ENCODE measurements at regions not wholly inside any gene's neighbourhood (a gene's known extent, or its start where the extent isn't known, plus 50 kb on each side); places are given as distances from the start of the nearest gene placed in this dataset.
"Not testable (repeated sequence)": the region's sequence is repeated elsewhere in the genome, so short reads cannot be mapped to it uniquely, and the experiment has no call there.

GRCh38 chr5:52132053-52132452, 655.7 kb upstream of the ITGA1 start:
- no peak overlapping the region for H3K4me3 ChIP-seq (ENCODE audit: low read depth, low read length)
- DNase-seq (ENCODE audit: low read depth): no peak
- TF ChIP-seq MAX (IDR thresholded peaks at IDR 0.05; ENCODE audit: low read depth, low read length): no peak
- TF ChIP-seq MYC (IDR thresholded peaks at IDR 0.05; ENCODE audit: low read depth, low read length): no peak
- no peak for TF ChIP-seq POLR2A (IDR thresholded peaks at IDR 0.05; ENCODE audit: extremely low read depth, insufficient read length)
- TF ChIP-seq CTCF (IDR thresholded peaks at IDR 0.05; ENCODE audit: low read depth, low read length): no peak

GRCh38 chr5:52134013-52134650, 653.6 kb upstream of the ITGA1 start:
- H3K4me3 ChIP-seq (ENCODE audit: low read depth, low read length): no peak overlapping the region
- DNase-seq (ENCODE audit: low read depth): peak; percentile 73
- TF ChIP-seq POLR2A (IDR thresholded peaks at IDR 0.05; ENCODE audit: extremely low read depth, insufficient read length) (no peak), MYC (IDR thresholded peaks at IDR 0.05; ENCODE audit: low read depth, low read length) (no peak), CTCF (IDR thresholded peaks at IDR 0.05; ENCODE audit: low read depth, low read length) (no peak), MAX (IDR thresholded peaks at IDR 0.05; ENCODE audit: low read depth, low read length) (peak; percentile 27; the same call in 1 of the 2 replicates)

GRCh38 chr5:52139888-52140615, 647.7 kb upstream of the ITGA1 start:
- TF ChIP-seq MAX (IDR thresholded peaks at IDR 0.05; ENCODE audit: low read depth, low read length) (no peak), POLR2A (IDR thresholded peaks at IDR 0.05; ENCODE audit: extremely low read depth, insufficient read length) (no peak), MYC (IDR thresholded peaks at IDR 0.05; ENCODE audit: low read depth, low read length) (no peak), CTCF (IDR thresholded peaks at IDR 0.05; ENCODE audit: low read depth, low read length) (no peak)
- no peak for DNase-seq (ENCODE audit: low read depth)
- H3K4me3 ChIP-seq (ENCODE audit: low read depth, low read length): no peak overlapping the region

GRCh38 chr5:52148679-52149078, 639.0 kb upstream of the ITGA1 start:
- DNase-seq (ENCODE audit: low read depth): no peak
- TF ChIP-seq CTCF (IDR thresholded peaks at IDR 0.05; ENCODE audit: low read depth, low read length): no peak
- no peak for TF ChIP-seq MAX (IDR thresholded peaks at IDR 0.05; ENCODE audit: low read depth, low read length)
- no peak for TF ChIP-seq MYC (IDR thresholded peaks at IDR 0.05; ENCODE audit: low read depth, low read length)
- no peak for TF ChIP-seq POLR2A (IDR thresholded peaks at IDR 0.05; ENCODE audit: extremely low read depth, insufficient read length)
- H3K4me3 ChIP-seq (ENCODE audit: low read depth, low read length): no peak overlapping the region

GRCh38 chr5:52150501-52150900, 637.2 kb upstream of the ITGA1 start:
- no peak for TF ChIP-seq CTCF (IDR thresholded peaks at IDR 0.05; ENCODE audit: low read depth, low read length)
- no peak for TF ChIP-seq MYC (IDR thresholded peaks at IDR 0.05; ENCODE audit: low read depth, low read length)
- no peak for TF ChIP-seq MAX (IDR thresholded peaks at IDR 0.05; ENCODE audit: low read depth, low read length)
- TF ChIP-seq POLR2A (IDR thresholded peaks at IDR 0.05; ENCODE audit: extremely low read depth, insufficient read length): no peak
- no peak for DNase-seq (ENCODE audit: low read depth)
- H3K4me3 ChIP-seq (ENCODE audit: low read depth, low read length): no peak overlapping the region

- DNase-seq (ENCODE audit: low read depth); H3K4me3 ChIP-seq (ENCODE audit: low read depth, low read length): not testable (repeated sequence)
These were observed 630.9 kb upstream of the ITGA1 start for GRCh38 chr5:52156809-52157208.

GRCh38 chr5:52165806-52166205, 621.9 kb upstream of the ITGA1 start:
- not testable (repeated sequence) for DNase-seq (ENCODE audit: low read depth); H3K4me3 ChIP-seq (ENCODE audit: low read depth, low read length)

Measured in NB4 (cell line).